NB4 (cell line): ENCODE measurements at regions not wholly inside any gene's neighbourhood (a gene's known extent, or its start where the extent isn't known, plus 50 kb on each side); places are given as distances from the start of the nearest gene placed in this dataset.

Experiments used
- MYC ChIP-seq: IDR thresholded peaks from 2 replicates; pipeline ENCODE4 v1.6.1; 2011; ENCODE audit warnings: low read depth, low read length
- POLR2A ChIP-seq: IDR thresholded peaks from 2 replicates; pipeline ENCODE4 v1.6.1; 2011; ENCODE audit warnings: mild to moderate bottlenecking; ENCODE audit not compliant: insufficient read length; ENCODE audit errors: extremely low read depth

- TF ChIP-seq POLR2A (no peak), MYC (no peak)
Measured at GRCh38 chr4:12884846-12885796, 599.0 kb downstream of the RAB28 start.
